NCI-H1436 (cell line): ENCODE measurements at regions not wholly inside any gene's neighbourhood (a gene's known extent, or its start where the extent isn't known, plus 50 kb on each side); places are given as distances from the start of the nearest gene placed in this dataset.

ENCODE experiments used
- DNase-seq: peaks from one replicate; lab custom pipeline; 2025; lab: John Stamatoyannopoulos, UW

GRCh38 chr20:24261351-24261750 lies 208.1 kb upstream of the SYNDIG1 start:
- DNase-seq, result no peak

- DNase-seq, result no peak
Observed at GRCh38 chr20:24257171-24257570, 212.3 kb upstream of the SYNDIG1 start.

GRCh38 chr20:24256307-24256706 lies 213.1 kb upstream of the SYNDIG1 start:
- no peak for DNase-seq

GRCh38 chr20:24254480-24254879 lies 214.9 kb upstream of the SYNDIG1 start:
- DNase-seq, result no peak

GRCh38 chr20:24253321-24253720 lies 216.1 kb upstream of the SYNDIG1 start:
- no peak for DNase-seq

- no peak for DNase-seq
Observed at GRCh38 chr20:24245094-24245493, 224.3 kb upstream of the SYNDIG1 start.

- DNase-seq, result no peak
Observed at GRCh38 chr20:24242763-24243162, 226.7 kb upstream of the SYNDIG1 start.

- no peak for DNase-seq
Observed at GRCh38 chr20:24241466-24241865, 228.0 kb upstream of the SYNDIG1 start.

GRCh38 chr20:24236963-24237362 lies 232.5 kb upstream of the SYNDIG1 start:
- DNase-seq, result no peak

GRCh38 chr20:24236201-24236600 lies 233.2 kb upstream of the SYNDIG1 start:
- no peak for DNase-seq

GRCh38 chr20:24235296-24236175 lies 233.9 kb upstream of the SYNDIG1 start:
- no peak for DNase-seq

- DNase-seq, result no peak
Observed at GRCh38 chr20:24227600-24227999, 239.0 kb upstream of the GGTLC1 start.

GRCh38 chr20:24212494-24212893 lies 223.9 kb upstream of the GGTLC1 start:
- DNase-seq, result no peak

GRCh38 chr20:24211972-24212371 lies 223.4 kb upstream of the GGTLC1 start:
- DNase-seq, result no peak

- no peak for DNase-seq
Observed at GRCh38 chr20:24210356-24210755, 221.8 kb upstream of the GGTLC1 start.

GRCh38 chr20:24208652-24209051 lies 220.1 kb upstream of the GGTLC1 start:
- DNase-seq, result no peak

- no peak for DNase-seq
Observed at GRCh38 chr20:24207803-24208300, 219.3 kb upstream of the GGTLC1 start.

- no peak for DNase-seq
Observed at GRCh38 chr20:24206995-24207394, 218.4 kb upstream of the GGTLC1 start.

GRCh38 chr20:24203526-24204183 lies 215.1 kb upstream of the GGTLC1 start:
- DNase-seq, result no peak

- no peak for DNase-seq
Observed at GRCh38 chr20:24199501-24199900, 210.9 kb upstream of the GGTLC1 start.

GRCh38 chr20:24194143-24194542 lies 205.6 kb upstream of the GGTLC1 start:
- DNase-seq, result no peak

- no peak for DNase-seq
Observed at GRCh38 chr20:24190905-24191304, 202.3 kb upstream of the GGTLC1 start.

GRCh38 chr20:24185791-24186190 lies 197.2 kb upstream of the GGTLC1 start:
- no peak for DNase-seq
